ENCODE measurements at regions not wholly inside any gene's neighbourhood (a gene's known extent, or its start where the extent isn't known, plus 50 kb on each side); places are given as distances from the start of the nearest gene placed in this dataset.

- H3K27me3 ChIP-seq (ENCODE audit: control insufficient read depth in 1 of 2, insufficient read depth in 2 of 2, low read length in 2 of 2) = no peaks in the 10 kb centered on the region
- no peaks in the 10 kb centered on the region for H3K4me1 ChIP-seq (ENCODE audit: control insufficient read depth, insufficient read depth, low read length)
Observed at GRCh38 chr18:55886886-55887285, 298.9 kb upstream of the TCF4 start.

GRCh38 chr18:55884498-55884897, 296.5 kb upstream of the TCF4 start:
- H3K27ac ChIP-seq (ENCODE audit: low read length) = no peak overlapping the region
- no peak overlapping the region for H3K4me3 ChIP-seq (ENCODE audit: low read length in 2 of 2)
- no peaks in the 10 kb centered on the region for H3K36me3 ChIP-seq (ENCODE audit: control insufficient read depth in 2 of 2, insufficient read depth in 2 of 2, low read length in 2 of 2)
- H3K9me3 ChIP-seq (ENCODE audit: control insufficient read depth in 2 of 2, low read length in 2 of 2) = no peaks in the 10 kb centered on the region
- H3K9ac ChIP-seq (ENCODE audit: low read length in 2 of 2) = no peak overlapping the region
- no peaks in the 10 kb centered on the region for H3K4me1 ChIP-seq (ENCODE audit: control insufficient read depth, insufficient read depth, low read length)
- no peaks in the 10 kb centered on the region for H3K27me3 ChIP-seq (ENCODE audit: control insufficient read depth in 1 of 2, insufficient read depth in 2 of 2, low read length in 2 of 2)

More at GRCh38 chr18:55886886-55887285, 298.9 kb upstream of the TCF4 start:
- Histone ChIP-seq H3K27ac (ENCODE audit: low read length) (no peak overlapping the region), H3K36me3 (ENCODE audit: control insufficient read depth in 2 of 2, insufficient read depth in 2 of 2, low read length in 2 of 2) (no peaks in the 10 kb centered on the region), H3K9me3 (ENCODE audit: control insufficient read depth in 2 of 2, low read length in 2 of 2) (no peaks in the 10 kb centered on the region), H3K4me3 (ENCODE audit: low read length in 2 of 2) (no peak overlapping the region), H3K9ac (ENCODE audit: low read length in 2 of 2) (no peak overlapping the region)

- no peaks in the 10 kb centered on the region for H3K36me3 ChIP-seq (ENCODE audit: control insufficient read depth in 2 of 2, insufficient read depth in 2 of 2, low read length in 2 of 2)
- no peak overlapping the region for H3K4me3 ChIP-seq (ENCODE audit: low read length in 2 of 2)
- H3K9me3 ChIP-seq (ENCODE audit: control insufficient read depth in 2 of 2, low read length in 2 of 2) = no peaks in the 10 kb centered on the region
- no peaks in the 10 kb centered on the region for H3K4me1 ChIP-seq (ENCODE audit: control insufficient read depth, insufficient read depth, low read length)
- H3K27me3 ChIP-seq (ENCODE audit: control insufficient read depth in 1 of 2, insufficient read depth in 2 of 2, low read length in 2 of 2) = no peaks in the 10 kb centered on the region
- no peak overlapping the region for H3K9ac ChIP-seq (ENCODE audit: low read length in 2 of 2)
- no peak overlapping the region for H3K27ac ChIP-seq (ENCODE audit: low read length)
Observed at GRCh38 chr18:55880617-55881016, 292.6 kb upstream of the TCF4 start.

GRCh38 chr18:55879331-55879730, 291.3 kb upstream of the TCF4 start:
- H3K27ac ChIP-seq (ENCODE audit: low read length) = no peak overlapping the region
- H3K4me1 ChIP-seq (ENCODE audit: control insufficient read depth, insufficient read depth, low read length) = no peaks in the 10 kb centered on the region
- no peaks in the 10 kb centered on the region for H3K9me3 ChIP-seq (ENCODE audit: control insufficient read depth in 2 of 2, low read length in 2 of 2)
- no peak overlapping the region for H3K9ac ChIP-seq (ENCODE audit: low read length in 2 of 2)
- H3K36me3 ChIP-seq (ENCODE audit: control insufficient read depth in 2 of 2, insufficient read depth in 2 of 2, low read length in 2 of 2) = no peaks in the 10 kb centered on the region
- no peak overlapping the region for H3K4me3 ChIP-seq (ENCODE audit: low read length in 2 of 2)
- no peaks in the 10 kb centered on the region for H3K27me3 ChIP-seq (ENCODE audit: control insufficient read depth in 1 of 2, insufficient read depth in 2 of 2, low read length in 2 of 2)

- H3K9ac ChIP-seq (ENCODE audit: low read length in 2 of 2) = no peak overlapping the region
- no peak overlapping the region for H3K4me3 ChIP-seq (ENCODE audit: low read length in 2 of 2)
- no peak overlapping the region for H3K27ac ChIP-seq (ENCODE audit: low read length)
- H3K4me1 ChIP-seq (ENCODE audit: control insufficient read depth, insufficient read depth, low read length) = no peaks in the 10 kb centered on the region
- H3K36me3 ChIP-seq (ENCODE audit: control insufficient read depth in 2 of 2, insufficient read depth in 2 of 2, low read length in 2 of 2) = no peaks in the 10 kb centered on the region
- H3K27me3 ChIP-seq (ENCODE audit: control insufficient read depth in 1 of 2, insufficient read depth in 2 of 2, low read length in 2 of 2) = no peaks in the 10 kb centered on the region
- H3K9me3 ChIP-seq (ENCODE audit: control insufficient read depth in 2 of 2, low read length in 2 of 2) = no peaks in the 10 kb centered on the region
Observed at GRCh38 chr18:55878224-55878623, 290.2 kb upstream of the TCF4 start.

GRCh38 chr18:55877321-55877720, 289.3 kb upstream of the TCF4 start:
- Histone ChIP-seq H3K9me3 (ENCODE audit: control insufficient read depth in 2 of 2, low read length in 2 of 2) (no peaks in the 10 kb centered on the region), H3K9ac (ENCODE audit: low read length in 2 of 2) (no peak overlapping the region), H3K36me3 (ENCODE audit: control insufficient read depth in 2 of 2, insufficient read depth in 2 of 2, low read length in 2 of 2) (no peaks in the 10 kb centered on the region), H3K4me1 (ENCODE audit: control insufficient read depth, insufficient read depth, low read length) (no peaks in the 10 kb centered on the region), H3K4me3 (ENCODE audit: low read length in 2 of 2) (no peak overlapping the region), H3K27ac (ENCODE audit: low read length) (no peak overlapping the region), H3K27me3 (ENCODE audit: control insufficient read depth in 1 of 2, insufficient read depth in 2 of 2, low read length in 2 of 2) (no peaks in the 10 kb centered on the region)

GRCh38 chr18:55876254-55876653, 288.3 kb upstream of the TCF4 start:
- H3K9me3 ChIP-seq (ENCODE audit: control insufficient read depth in 2 of 2, low read length in 2 of 2) = no peaks in the 10 kb centered on the region
- no peaks in the 10 kb centered on the region for H3K36me3 ChIP-seq (ENCODE audit: control insufficient read depth in 2 of 2, insufficient read depth in 2 of 2, low read length in 2 of 2)
- H3K27me3 ChIP-seq (ENCODE audit: control insufficient read depth in 1 of 2, insufficient read depth in 2 of 2, low read length in 2 of 2) = no peaks in the 10 kb centered on the region
- H3K27ac ChIP-seq (ENCODE audit: low read length) = no peak overlapping the region
- no peak overlapping the region for H3K9ac ChIP-seq (ENCODE audit: low read length in 2 of 2)
- H3K4me3 ChIP-seq (ENCODE audit: low read length in 2 of 2) = no peak overlapping the region
- H3K4me1 ChIP-seq (ENCODE audit: control insufficient read depth, insufficient read depth, low read length) = no peaks in the 10 kb centered on the region

GRCh38 chr18:55875371-55875901, 287.4 kb upstream of the TCF4 start:
- Histone ChIP-seq H3K36me3 (ENCODE audit: control insufficient read depth in 2 of 2, insufficient read depth in 2 of 2, low read length in 2 of 2) (no peaks in the 10 kb centered on the region), H3K27ac (ENCODE audit: low read length) (no peak overlapping the region), H3K27me3 (ENCODE audit: control insufficient read depth in 1 of 2, insufficient read depth in 2 of 2, low read length in 2 of 2) (no peaks in the 10 kb centered on the region), H3K4me1 (ENCODE audit: control insufficient read depth, insufficient read depth, low read length) (no peaks in the 10 kb centered on the region), H3K4me3 (ENCODE audit: low read length in 2 of 2) (no peak overlapping the region), H3K9me3 (ENCODE audit: control insufficient read depth in 2 of 2, low read length in 2 of 2) (no peaks in the 10 kb centered on the region), H3K9ac (ENCODE audit: low read length in 2 of 2) (no peak overlapping the region)

GRCh38 chr18:55869556-55870501, 281.8 kb upstream of the TCF4 start:
- H3K27ac ChIP-seq (ENCODE audit: low read length) = no peak overlapping the region
- no peaks in the 10 kb centered on the region for H3K4me1 ChIP-seq (ENCODE audit: control insufficient read depth, insufficient read depth, low read length)
- H3K4me3 ChIP-seq (ENCODE audit: low read length in 2 of 2) = no peak overlapping the region
- no peaks in the 10 kb centered on the region for H3K9me3 ChIP-seq (ENCODE audit: control insufficient read depth in 2 of 2, low read length in 2 of 2)
- no peaks in the 10 kb centered on the region for H3K36me3 ChIP-seq (ENCODE audit: control insufficient read depth in 2 of 2, insufficient read depth in 2 of 2, low read length in 2 of 2)
- H3K9ac ChIP-seq (ENCODE audit: low read length in 2 of 2) = no peak overlapping the region
- no peaks in the 10 kb centered on the region for H3K27me3 ChIP-seq (ENCODE audit: control insufficient read depth in 1 of 2, insufficient read depth in 2 of 2, low read length in 2 of 2)

GRCh38 chr18:55868909-55869308, 280.9 kb upstream of the TCF4 start:
- H3K9me3 ChIP-seq (ENCODE audit: control insufficient read depth in 2 of 2, low read length in 2 of 2) = no peaks in the 10 kb centered on the region
- H3K27me3 ChIP-seq (ENCODE audit: control insufficient read depth in 1 of 2, insufficient read depth in 2 of 2, low read length in 2 of 2) = no peaks in the 10 kb centered on the region
- no peaks in the 10 kb centered on the region for H3K4me1 ChIP-seq (ENCODE audit: control insufficient read depth, insufficient read depth, low read length)
- H3K9ac ChIP-seq (ENCODE audit: low read length in 2 of 2) = no peak overlapping the region
- no peaks in the 10 kb centered on the region for H3K36me3 ChIP-seq (ENCODE audit: control insufficient read depth in 2 of 2, insufficient read depth in 2 of 2, low read length in 2 of 2)
- no peak overlapping the region for H3K4me3 ChIP-seq (ENCODE audit: low read length in 2 of 2)
- no peak overlapping the region for H3K27ac ChIP-seq (ENCODE audit: low read length)

- no peak overlapping the region for H3K27ac ChIP-seq (ENCODE audit: low read length)
- no peaks in the 10 kb centered on the region for H3K27me3 ChIP-seq (ENCODE audit: control insufficient read depth in 1 of 2, insufficient read depth in 2 of 2, low read length in 2 of 2)
- H3K9ac ChIP-seq (ENCODE audit: low read length in 2 of 2) = no peak overlapping the region
- H3K4me3 ChIP-seq (ENCODE audit: low read length in 2 of 2) = no peak overlapping the region
- no peaks in the 10 kb centered on the region for H3K9me3 ChIP-seq (ENCODE audit: control insufficient read depth in 2 of 2, low read length in 2 of 2)
- no peaks in the 10 kb centered on the region for H3K4me1 ChIP-seq (ENCODE audit: control insufficient read depth, insufficient read depth, low read length)
- no peaks in the 10 kb centered on the region for H3K36me3 ChIP-seq (ENCODE audit: control insufficient read depth in 2 of 2, insufficient read depth in 2 of 2, low read length in 2 of 2)
Observed at GRCh38 chr18:55866886-55867285, 278.9 kb upstream of the TCF4 start.

Data from stomach smooth muscle (tissue), 2 donors.